GOT3 (cell line): ENCODE measurements at regions not wholly inside any gene's neighbourhood (a gene's known extent, or its start where the extent isn't known, plus 50 kb on each side); places are given as distances from the start of the nearest gene placed in this dataset.

Experiments used
- DNase-seq: peaks from one replicate; lab custom pipeline; 2025; ENCODE audit warnings: mixed read lengths; lab: John Stamatoyannopoulos, UW

DNA sequence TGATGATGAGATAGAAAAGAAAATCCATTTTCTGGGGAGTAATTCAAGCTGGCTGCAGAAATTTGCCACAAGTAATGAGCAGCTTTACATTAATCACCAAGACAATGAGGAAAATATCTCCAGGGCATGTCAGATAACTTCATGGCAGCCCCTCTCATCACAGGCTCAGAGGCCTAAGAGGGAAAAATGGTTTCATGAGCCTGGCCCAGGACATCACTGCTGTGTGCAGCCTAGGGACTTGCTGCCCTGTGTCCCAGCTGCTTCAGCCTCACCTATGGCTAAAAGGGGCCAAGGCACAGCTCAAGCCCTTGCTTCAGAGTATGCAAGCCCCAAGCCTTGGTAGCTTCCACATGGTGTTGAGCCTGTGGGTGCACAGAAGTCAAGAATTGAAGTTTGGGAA lies 161.7 kb downstream of the OPA1 start:
- DNase-seq, result no peak

DNA sequence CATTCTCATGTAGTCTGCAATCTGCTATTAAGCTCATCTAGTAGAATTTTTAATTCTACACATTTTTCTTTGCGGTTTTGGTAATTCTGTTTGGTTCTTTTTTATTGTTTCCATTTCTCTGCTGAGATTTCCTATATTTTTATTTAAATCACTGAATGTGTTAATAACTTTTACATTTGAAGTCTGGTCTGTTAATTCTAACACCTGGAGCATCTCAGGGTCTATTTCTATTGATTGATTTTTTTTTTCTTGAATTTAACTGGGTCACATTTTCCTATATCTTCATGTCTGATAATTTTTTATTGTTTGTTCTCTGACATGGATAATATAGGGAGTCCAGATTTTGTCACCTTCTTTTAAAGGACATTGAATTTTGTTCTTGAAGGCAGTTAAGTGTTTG lies 163.5 kb downstream of the OPA1 start:
- no peak for DNase-seq

DNA sequence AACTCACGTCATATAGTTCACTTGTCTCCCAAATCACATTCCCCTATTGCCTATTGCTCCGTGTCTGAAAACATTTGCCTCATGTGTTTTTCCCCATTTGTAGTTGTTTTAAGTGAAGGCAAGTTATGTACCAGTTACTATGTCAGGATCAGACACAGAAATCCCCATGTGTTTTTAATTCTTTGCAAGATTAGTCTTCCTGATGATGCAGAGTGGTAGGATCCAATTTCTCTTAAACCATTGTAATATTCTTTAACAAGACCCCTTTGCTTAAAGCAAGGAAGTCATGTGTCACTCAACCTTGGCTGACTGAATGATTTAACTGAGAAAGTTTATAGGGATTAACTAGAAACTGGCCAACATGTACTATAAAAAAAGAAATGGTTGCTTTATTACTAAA lies 164.4 kb downstream of the OPA1 start:
- no peak for DNase-seq

DNA sequence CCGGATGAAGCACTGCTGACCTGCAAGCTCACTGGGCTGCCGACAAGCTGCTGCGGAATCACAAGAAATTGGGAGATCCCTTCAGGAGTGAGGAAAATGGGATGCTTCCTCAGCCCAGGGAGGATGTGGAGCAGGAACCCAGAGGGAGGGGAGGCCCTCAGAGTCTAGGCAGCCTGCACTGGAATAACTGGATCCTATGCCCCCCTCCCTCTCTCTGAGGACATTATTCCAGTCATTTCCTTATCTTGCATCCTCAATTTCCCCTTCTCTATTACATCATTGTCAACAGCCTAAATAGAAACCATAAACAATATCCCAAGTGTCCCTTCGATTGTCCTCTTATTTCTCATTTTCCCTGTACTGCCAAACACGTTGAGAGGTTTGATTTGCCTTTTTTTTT lies 169.0 kb downstream of the OPA1 start:
- DNase-seq, result no peak

DNA sequence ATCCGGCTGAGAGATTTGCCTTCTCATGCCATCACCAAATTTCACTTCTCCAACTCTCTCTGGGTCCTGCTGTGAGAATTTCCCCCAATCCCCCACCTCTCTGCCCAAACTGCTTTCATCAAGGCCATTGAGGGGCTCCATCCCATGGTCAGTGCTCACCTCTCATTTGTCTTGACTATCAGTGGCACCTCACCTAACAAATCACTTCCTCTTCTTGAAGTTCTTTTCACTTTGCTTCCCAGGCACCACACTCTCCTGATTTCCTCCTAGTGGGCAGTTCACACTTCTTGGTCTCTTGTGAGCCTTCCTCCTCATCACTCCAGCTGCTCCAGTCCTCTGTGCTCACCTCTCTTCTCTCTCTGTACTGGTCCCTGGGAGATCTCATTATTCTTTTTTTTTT lies 169.6 kb downstream of the OPA1 start:
- no peak for DNase-seq

DNA sequence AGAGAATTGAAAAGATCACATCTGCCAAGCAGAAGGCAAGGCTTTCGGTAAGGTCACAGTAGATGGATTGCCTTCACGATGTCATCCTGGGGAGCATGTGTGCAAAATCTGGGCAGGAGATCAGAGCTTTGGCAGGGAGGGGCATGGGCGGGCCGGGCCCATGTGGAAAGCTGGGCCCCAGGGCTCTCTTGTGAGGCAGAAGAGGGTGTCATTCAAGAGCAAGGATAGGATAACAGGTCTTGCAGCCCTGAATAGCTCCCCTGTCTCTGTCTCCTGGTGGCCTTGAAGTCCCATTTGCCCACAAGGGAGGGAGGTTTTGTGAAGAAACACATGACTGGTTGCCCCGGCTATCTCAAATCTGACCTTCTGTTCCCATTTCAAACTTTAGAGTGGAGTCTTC lies 172.0 kb downstream of the OPA1 start:
- DNase-seq, result no peak

DNA sequence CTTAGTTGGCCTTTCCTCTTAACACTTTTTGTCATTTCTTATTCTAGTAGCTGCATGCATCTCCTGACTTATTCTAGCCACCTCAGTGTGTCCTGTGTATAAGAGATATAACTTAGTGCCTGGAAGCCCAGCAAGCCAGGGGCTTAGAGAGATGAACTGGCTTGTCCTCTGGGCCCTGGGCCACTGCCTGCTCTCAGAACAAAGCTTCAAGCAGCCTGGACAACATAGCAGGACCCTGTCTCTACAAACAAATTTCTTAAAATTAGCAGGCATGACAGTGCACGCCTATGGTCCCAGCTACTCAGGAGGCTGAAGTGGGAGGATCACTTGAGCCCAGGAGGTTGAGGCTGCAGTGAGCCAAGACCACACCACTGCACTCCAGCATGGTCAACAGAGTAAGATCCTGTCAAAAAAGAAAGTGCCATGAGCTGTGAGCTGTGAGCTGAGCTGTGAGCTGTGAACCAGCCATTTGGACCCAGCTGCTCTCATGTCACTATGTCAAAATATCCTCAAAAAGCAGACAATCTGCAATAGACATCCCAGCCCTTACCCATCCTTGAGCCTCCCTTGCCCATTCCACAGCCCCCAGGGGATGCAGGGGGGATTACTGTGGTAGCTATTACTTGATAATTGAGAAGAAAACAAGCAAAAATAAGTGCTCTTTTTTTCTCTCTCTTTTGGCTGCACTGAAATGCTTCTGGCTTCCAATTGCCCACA lies 174.5 kb downstream of the OPA1 start:
- DNase-seq, result no peak

DNA sequence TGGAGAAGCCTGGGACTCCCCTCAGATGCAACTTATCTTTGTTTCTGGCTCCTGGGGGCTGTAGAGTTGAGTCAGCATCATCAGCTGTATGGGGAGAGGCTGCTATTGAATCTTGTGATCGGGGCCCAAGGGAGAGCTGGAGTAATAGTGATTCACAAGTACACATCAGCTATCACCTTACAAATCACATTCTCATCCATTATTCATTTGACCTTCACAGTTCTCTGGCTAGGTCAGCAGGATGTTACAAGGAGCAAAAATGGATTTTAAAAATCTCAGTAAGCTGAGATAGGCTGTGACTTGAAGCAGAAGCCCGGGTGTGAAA lies 175.0 kb downstream of the OPA1 start:
- DNase-seq, result no peak

DNA sequence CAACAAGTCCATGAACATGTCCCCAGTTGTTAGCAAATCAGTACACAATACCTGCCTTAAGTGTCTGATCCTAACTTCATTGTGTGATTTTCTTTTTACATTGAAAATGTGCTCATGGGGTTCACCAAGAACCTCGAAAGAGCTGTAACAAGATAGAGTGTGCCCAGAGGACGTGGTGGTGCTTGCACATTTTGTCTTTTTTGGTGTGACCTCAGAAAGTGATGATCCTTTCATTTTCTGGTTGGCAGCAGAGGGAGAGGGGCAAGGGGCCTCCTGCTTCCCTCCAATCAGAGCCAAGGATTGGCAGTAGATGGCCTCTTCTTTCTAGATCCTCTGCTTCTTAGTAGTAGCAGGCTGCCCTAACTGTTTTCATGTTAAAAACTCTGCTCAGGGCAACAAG lies 176.4 kb downstream of the OPA1 start:
- no peak for DNase-seq

DNA sequence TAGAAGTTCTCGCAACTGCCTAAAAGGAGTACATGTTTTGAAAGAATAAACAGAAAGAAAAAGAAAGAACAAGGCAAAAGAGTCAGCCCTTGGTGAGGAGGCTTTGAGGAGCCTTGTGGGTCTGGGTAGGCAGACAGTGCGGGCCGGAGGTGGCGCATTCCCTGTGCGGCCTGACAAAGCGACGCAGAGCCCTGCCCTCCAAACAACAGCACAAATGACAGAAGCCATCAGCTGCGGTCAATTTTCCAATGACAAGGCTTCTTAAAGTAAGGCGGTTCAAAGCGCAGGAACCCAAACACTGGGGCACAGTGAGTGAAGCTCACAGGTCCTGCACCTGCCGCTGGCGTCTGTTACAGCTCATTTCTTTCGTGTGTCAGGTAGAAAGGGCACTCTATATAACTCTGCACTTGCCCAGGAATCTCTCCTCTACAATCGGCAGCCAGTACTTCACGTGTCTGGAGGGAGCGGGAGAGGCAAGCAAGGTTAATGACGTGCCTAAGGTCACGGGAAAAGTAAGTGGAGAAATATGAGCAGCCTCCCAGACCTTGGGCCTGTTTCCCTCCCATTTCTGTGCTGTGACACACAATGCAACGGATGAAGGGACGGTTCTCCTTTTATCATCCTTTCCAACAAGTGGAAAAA lies 178.1 kb downstream of the OPA1 start:
- no peak for DNase-seq

DNA sequence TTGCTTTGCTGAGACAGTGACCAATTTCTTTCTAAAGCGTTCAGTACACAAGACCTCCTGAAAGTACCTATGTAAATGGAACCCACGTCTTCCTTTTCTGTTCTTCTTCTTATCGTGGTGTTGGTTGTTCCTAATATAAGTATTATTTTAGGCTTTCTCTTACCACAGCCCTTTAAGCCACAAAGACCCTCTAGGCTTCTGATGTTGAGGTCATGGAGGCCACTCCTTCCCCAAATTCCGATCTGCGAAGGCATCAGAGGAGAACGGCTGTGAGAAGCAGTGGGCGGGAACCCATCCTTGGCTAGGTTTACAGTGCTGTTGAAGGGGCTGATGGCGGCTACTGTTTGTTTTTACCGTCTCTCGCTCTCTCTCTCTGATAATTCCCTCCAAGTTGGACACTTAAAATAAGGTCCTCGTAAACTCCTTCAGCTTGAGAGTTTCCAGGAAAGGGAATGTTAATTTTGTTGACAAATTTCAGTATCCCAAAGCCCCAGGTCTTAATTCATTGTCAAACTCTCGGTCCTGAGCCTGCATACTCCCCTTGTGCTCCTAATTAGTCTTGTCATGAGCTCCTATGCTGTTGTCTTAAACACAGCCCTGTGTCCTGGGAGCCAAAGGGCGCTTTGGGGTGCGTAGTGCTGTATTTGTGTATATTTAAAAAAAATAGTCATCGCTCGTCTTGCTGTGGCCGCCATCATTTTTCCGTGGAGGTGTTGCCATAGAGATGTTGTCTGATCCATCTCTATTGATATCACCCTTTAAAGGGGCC lies 178.8 kb downstream of the OPA1 start:
- DNase-seq, result no peak

DNA sequence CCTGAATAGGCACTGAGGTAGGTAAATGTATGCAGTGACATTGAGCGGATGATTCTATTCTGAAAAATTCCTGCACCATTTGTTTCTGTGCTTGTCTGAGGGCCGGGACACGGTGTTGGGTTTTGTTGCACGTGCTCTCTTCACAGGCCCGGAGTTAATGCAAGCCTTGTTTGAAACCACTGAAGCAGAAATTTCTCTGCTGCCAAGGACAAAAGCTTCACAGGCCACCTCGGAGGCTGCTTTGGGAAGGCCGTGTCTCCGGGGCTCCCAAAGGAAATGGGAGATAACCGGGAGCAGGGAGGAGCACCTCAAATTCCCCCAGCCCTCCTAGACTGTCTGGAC lies 179.4 kb downstream of the OPA1 start:
- no peak for DNase-seq

DNA sequence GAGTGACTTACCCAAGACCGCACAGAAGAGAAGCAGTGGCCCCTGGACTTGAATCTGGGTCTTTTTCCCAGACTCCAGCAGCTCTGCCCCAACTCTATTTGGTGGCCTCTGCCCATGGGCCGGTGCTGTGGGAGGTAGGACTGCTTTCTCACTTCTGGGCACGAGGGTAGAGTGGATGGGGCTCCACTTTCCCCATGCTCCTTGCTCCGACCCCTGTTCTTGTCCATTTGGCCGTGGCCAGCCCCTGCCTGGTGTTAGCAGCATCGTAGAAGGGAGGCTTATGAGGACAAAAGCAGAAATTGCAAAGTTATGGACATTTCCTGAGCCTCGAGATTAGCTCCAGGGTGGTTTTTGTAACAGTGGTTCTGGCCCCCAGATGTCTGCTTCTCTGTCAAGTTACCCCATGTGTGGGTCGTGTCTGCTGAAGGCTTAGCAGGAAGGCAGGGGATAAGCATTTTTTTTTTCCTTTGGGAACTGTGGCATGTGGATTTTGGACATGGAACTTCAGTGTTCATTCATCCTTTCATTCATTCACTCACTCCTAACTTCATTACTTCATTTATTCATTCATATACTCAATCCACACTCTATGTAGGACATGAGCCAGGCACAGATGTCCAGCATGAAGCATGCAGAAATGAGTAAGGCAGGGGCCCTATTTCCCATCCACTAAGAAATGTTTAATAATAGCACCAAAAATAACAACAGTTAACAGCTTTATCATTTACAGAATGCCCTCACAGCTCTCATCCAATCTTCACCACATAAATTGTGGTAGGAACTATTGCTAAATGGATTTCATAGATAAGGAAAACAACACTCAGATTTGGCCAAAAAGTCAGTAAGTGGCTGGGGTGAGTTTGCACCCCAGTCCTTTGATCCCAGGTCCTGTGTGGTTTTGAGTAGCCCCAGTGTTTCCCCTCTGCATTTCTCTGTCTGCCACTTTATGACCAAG lies 180.5 kb downstream of the OPA1 start:
- no peak for DNase-seq

DNA sequence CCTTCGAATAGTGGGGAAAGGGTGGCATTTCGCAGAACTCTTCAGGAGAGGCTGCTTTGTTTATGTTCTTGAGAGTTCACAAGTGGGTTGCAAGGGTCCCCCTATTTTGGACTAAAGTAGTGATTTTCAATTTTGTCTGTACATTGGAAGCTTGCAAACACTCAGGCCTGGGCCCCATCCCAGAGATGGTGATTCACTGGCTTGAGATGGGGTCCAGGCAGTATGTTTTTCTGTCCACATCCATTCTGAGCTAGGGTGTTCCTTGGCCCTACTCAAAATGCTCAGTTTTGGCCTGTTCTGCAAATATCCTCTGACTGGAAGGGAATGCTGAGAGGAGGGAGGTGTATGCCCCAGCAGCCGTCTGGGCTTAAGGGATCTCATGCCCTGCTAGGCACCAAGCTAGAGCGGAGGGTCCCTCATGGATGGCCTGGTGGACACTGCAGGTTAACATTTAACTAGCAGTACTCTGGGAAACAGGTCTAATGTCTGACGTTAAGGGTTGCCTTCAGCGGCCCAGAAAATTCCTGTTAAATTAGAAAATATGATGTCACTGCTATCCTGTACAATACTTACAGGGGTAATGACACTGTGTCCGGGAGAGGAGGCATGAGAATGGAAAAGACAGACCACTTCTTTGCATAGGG lies 181.4 kb downstream of the OPA1 start:
- DNase-seq, result no peak

DNA sequence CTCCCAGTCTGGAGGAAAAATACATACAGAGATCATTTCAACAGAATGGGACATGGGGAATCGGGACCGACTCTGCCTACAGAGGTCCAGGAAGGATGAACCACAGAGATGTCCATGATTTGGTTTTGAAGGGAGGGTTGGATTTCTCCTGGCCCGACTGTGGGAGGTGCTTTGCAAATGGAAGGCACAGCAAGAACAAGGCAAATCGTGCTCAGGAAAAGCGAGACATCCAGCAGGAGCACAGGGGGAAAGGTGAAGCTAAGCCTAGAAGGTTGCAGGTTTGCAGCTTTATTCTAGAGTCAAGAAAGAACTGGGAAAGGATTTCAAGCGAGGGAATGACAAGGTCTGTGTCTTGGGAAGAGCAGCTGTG lies 181.9 kb downstream of the OPA1 start:
- no peak for DNase-seq

DNA sequence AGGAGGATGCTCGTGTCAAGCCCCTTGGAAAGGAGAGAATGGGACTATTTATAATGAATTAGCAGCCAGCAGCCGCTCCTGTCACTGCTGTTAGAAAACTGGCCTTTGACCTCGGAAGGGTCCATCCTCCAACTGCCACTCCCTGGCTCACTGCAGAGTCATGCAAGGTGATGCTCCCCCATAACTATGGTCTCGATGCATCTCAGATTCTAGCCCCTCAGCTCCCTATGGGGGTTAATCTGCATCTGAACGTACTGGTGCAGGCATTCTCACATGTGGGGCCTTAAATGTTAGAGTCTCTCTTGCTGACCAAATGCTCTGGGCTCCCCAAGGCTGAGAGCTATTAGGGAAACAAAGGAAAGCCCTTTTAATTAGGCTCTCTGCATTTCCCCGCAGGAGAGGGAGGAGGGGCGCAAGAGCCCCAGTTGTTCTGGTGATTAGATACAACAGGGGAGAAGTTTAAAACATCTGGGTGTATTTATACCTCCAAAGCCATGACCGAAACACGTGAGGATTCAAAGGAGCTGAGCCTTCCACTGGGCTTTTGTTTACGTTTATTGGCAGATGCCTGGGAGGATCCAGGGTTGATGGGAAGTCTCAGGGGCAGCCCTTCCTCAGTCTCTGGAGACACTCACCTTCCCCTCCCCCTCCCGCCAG lies 182.5 kb downstream of the OPA1 start:
- no peak for DNase-seq

DNA sequence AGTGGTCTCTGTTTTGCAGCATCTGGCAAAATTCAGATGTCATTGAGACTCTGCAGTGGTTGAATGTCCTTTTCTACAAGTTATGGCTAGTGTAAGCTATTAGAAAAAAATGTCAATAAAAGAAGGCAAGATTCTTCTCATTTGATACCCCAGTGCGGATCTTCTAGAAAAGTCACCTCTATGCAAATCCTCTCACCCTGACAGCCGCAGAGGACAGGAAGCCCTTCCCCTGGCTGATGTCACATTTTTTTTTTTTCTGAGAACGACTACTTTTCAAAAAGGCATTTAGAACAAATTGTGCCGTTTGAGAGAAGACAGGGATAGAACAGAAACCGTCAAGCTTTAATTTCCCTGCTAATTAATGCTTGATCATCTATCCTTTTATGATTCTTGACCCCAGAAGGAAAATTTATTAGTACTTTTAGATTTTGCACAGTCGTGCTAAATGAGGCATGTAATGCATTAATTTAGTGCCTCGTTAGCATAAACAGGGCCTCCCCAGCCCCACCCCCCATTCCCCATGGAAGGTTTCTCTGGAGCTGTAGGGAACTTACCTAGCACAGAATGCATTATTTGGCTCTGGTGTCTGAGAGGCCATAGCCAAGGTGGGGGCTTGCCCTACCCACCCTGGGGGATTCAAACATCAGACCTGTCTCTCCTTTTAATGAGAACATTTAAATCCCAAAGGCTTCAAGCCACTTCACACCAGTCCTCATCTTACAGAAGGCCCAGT lies 183.8 kb downstream of the OPA1 start:
- DNase-seq, result no peak

DNA sequence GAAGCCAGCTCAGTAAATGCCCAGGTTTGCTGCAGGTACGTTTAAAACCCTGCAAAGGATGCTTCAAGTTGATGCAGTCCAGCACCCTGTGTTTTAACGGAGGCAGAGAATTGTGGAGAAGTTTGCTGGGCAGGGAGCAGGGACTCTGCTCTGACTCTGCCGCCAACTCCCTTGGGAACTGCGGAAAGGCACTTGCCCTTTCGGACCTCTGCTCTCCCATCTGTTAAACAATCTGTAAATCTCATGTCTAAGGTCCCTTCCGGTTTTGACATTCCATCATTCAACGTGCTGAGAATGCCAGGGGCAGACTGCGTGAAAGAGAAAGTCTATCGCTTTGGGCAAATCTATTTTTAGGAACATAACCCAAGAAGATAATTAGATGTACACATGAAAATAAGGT lies 184.5 kb downstream of the OPA1 start:
- no peak for DNase-seq

DNA sequence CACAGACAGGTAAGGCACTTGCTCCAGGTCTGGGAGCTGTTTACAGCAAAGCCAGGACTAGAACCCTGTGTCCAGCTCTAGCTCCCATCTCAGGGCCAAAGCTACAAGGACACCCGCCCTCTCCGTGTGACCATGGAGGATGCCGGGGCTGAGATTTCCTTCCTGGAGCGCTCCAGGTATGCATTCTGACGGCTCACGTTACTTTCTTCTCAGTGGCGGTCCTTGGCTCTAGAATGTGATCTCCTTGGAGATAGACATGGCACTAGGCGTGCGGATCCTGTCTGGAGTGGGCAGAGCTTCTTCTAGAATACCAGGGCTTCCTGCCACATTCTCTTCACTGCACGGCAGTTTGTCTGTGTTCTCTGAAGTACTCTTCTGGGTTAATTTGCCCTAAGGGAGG lies 185.7 kb downstream of the OPA1 start:
- no peak for DNase-seq

DNA sequence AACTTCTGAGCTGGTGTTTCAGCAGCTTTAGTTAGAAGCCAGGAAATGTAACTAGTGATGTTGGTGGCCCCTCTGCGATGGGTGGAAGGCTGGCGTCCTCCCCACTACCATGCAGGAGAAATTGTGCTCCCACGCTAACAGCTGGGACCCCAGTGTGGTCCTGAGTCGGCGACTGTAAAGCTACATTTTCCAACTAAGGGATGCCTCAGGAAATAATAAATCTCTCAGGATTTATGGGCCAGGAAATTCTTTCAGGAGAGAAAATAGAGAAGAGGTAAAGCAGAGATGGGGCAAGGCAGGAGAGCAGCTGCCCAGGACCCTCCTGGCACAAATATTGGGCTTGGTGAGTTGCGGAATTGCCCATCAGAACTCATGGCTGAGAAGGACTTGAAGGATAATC lies 186.9 kb downstream of the OPA1 start:
- no peak for DNase-seq

DNA sequence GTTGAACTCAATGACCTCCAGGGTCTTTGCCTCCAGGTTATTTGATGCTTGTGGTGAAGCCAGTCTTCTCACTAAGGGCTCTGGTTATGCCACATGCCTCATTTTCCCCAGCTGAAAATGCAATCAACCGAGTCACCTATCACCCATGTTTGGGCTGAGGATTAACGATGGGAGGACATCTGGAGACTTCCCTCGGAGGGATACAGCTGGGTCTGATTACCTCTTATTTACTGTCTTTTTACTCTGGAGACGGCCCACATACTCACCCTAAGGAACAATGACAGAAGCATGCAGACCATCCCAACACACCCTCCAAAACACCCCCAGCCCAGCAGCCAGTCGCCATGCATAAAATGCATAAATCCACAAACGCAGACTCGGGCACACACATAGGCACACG lies 187.4 kb downstream of the OPA1 start:
- no peak for DNase-seq
